Posterior vena cava (tissue), 2 donors: ENCODE measurements at regions not wholly inside any gene's neighbourhood (a gene's known extent, or its start where the extent isn't known, plus 50 kb on each side); places are given as distances from the start of the nearest gene placed in this dataset.

Experiments used
- DNase-seq: peaks from one replicate; pipeline ENCODE4 v3.0.0-alpha.2; 2020; ENCODE audit warnings: low spot score
- intact Hi-C, 2 donors: fragments of 100-400 bp; cut with DNase I; formaldehyde crosslinking; loops; one replicate each; pipeline versions ENCODE4 v1.14.1 to v1.14.2; 2022 to 2023
- donor health status: DM: yes; HTN: yes; CAD: no.
- donor health status: DM: yes; HTN: yes; CAD: no.

DNA sequence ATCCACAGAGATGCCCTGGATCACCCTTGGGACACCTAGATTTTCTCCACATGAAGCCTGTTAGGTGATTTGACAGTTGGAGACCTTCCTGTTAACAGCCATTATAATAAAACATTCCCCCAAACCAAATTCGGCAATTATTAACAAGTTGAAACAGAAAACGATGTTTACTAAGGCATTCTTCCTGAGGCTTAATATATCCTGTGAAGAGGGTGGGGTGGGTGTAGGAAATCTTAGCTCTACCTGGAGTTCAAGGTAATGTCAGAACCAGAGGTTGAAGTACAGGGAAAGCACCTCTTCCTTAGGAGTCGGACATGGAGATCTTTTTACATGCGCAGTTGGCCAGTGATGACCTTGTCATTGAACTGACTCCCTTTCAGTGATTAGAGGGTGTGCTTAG is 143.0 kb downstream of the FGF9 start:
- no peak for DNase-seq
- intact Hi-C loops: no loop called here

GRCh38 chr13:21814604-21815003 is 143.7 kb downstream of the FGF9 start:
- no peak for DNase-seq

DNA sequence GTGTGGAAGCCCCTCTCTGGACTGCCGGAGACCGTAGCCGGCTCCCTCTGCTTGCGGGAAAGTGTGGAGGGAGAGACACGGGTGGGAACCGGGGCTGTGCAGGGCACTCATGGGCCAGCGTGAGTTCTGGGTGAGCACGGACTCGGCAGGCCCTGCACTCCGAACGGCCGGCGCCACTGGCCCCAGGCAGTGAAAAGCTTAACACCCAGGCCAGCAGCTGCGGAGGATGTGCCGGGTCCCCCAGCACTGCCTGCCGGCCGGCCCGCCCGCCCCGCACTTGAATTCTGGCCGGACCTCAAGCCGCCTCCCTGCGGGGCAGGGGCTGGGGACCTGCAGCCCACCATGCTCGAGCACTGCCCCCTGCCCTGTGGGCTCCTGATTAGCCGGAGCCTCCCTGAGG is 147.0 kb downstream of the FGF9 start:
- intact Hi-C loops: no loop called here

More at GRCh38 chr13:21814604-21815003, 143.7 kb downstream of the FGF9 start:
- intact Hi-C loops: no loop called here

GRCh38 chr13:21822029-21822428 is 151.2 kb downstream of the FGF9 start:
- no peak for DNase-seq
- intact Hi-C loops: no loop called here

More for the DNA sequence above, 147.0 kb downstream of the FGF9 start:
- no peak for DNase-seq

DNA sequence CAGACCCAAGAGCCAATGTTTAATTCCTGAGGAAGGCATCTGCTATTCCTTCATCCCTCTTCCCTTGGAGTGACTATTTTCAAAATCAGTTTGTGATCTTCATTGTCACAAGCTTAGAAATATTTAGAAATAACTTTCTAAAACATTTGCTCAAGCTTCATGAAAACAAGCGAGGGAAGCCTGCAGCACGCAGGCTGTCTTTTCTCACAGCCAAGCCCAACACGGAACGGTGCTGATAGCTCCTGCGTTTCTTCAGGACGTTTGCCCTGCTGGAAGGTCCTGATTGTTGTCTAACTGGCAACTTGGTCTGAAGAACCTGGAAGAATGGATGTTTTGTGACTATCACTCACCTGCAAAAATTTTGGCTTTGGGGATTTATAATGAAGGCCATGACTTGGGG is 152.5 kb downstream of the FGF9 start:
- no peak for DNase-seq
- intact Hi-C loops: no loop called here

DNA sequence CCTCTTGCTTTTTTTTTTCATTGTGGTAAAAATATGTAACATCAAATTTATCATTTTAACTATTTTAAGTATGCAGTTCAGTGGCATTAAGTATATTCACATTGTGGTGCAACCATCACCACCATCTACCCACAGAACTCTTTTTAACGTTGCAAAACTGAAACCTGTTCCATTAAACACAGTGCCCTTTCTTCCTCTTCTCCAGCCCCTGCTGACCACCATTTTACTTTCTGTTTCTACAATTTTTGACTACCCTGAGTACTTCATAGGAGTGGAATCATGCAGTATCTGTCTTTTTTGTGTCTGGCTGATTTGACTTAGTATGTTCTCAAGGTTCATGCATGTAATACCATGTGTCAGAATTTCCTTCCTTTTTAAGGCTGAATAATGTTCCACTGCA is 153.1 kb downstream of the FGF9 start:
- DNase-seq: no peak
- intact Hi-C loops: no loop called here

DNA sequence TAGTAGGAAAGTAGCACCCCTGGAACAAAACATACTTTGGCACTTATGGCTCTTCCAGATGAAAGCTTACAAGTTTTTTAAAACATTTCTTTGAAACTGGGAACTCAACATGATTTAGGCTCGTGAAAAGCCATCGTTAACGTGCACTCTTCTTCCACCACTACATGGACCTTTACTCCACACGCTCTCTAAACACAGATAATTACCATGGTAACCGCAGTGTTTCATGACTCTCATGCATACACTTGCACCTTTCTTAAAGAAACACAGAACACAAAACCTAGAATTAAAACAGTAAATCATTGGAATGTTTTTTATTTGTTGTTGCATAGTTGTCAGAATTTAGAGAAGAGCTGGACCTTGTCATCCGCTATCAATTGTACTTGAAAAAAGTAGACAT is 154.3 kb downstream of the FGF9 start:
- no peak for DNase-seq
- intact Hi-C loops: no loop called here

- DNase-seq: no peak
- intact Hi-C loops: no loop called here
These were observed 154.9 kb downstream of the FGF9 start for GRCh38 chr13:21825801-21826200.

- intact Hi-C loops: no loop called here
- DNase-seq: no peak
These were observed 155.5 kb downstream of the FGF9 start for GRCh38 chr13:21826214-21827015.

- DNase-seq: no peak
- intact Hi-C loops: no loop called here
These were observed 160.9 kb downstream of the FGF9 start for GRCh38 chr13:21831654-21832324.

DNA sequence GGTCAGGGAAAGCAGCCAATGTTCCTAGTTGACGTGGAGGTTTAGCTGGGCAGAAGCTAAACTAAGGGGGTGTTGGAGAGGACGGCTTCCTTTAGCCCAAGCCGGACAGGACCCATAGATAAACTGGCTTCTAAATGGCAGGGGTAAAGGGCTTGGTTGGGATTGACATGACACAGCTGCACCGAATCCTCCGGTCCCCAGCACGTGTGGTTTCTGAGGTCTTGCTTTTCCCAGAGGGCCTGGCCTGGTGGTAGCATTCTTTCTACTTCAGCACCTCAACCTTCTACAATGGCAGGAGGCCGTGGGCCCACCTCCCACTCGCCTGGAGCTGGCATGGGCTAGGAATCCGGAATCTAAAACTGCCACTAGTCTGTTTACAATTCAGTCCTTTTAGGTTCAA is 163.0 kb downstream of the FGF9 start:
- DNase-seq: no peak
- intact Hi-C loops: no loop called here

DNA sequence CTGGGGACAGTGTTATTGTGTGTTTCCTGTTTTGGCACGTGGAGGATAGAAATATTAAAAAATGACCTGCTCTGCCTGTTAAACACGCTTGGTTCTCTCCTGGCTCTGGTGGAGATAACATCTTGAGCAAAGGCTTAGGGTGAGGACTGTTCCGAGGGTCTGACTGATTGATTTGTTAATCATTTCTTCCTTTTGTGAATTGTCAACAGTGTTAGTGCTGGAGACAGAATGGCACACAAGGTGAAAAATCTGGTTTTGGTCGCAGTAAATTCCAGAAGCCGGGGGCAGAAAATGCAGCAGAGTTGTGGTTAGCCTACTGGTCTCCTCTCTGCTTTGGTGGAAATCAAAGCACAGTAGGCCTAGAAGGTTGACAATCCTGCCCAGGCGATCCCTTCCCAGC is 163.6 kb downstream of the FGF9 start:
- DNase-seq: no peak
- intact Hi-C loops: no loop called here

DNA sequence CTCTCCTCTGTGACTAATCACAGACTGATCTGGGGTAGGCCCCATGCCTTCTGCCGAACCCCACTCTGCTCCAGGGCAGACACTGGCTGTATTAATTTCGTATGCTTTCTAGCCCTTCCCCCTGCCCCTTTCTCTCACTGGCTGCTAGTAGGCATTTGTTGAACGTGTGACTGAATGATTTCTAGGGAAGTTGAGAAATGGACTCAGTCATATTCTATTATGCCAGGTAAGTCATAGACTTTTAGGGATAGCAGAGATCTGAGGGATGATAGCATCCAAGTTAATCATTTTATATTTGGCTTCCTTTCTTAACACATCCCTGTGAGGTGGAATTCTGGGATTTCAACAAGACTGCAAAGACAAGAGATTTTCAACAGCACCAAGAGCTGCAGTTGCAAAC is 166.4 kb downstream of the FGF9 start:
- DNase-seq: no peak

GRCh38 chr13:21837841-21838551 is 167.1 kb downstream of the FGF9 start:
- intact Hi-C loops: no loop called here
- no peak for DNase-seq

More for the DNA sequence above, 166.4 kb downstream of the FGF9 start:
- intact Hi-C loops: no loop called here

DNA sequence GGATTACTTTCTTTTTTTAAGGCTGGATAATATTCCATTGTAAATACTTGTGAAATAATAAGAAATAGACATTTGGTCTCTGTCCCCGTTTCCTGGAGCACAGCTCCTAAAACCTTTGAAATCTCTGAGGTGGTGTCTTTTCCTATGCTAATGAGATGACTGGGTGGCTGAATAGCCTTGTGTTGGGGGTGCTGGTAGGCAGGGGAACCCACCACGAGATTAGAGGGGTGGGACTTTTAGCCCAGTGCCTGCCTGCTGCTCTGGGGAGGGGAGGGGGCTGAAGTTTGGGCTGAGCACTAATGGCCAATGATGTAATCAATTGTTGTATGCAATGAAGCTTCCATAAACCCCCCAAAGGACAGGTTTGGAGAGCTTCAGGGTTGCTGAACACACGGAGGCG is 175.7 kb downstream of the FGF9 start:
- intact Hi-C loops: no loop called here

DNA sequence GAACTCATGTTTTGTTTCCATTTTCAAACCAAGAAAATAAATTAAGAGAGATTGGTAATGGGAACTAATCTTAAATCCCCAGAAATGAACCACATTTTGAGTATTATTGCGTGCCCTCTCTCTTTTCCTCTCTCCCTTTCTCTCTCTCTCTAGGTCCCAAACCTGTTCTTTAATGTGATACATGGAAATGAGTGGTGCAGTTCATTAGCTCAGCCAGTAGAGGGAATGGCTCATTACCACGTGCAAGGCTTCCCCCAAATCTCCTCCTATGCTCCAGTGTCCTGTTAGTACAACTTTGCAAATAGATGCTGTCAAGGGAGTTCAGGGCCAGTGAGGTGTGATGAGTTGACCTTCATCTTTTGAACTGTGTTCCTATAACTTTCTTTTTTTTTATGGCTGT is 178.4 kb downstream of the FGF9 start:
- intact Hi-C loops: no loop called here
- no peak for DNase-seq

More for the DNA sequence above, 175.7 kb downstream of the FGF9 start:
- no peak for DNase-seq

DNA sequence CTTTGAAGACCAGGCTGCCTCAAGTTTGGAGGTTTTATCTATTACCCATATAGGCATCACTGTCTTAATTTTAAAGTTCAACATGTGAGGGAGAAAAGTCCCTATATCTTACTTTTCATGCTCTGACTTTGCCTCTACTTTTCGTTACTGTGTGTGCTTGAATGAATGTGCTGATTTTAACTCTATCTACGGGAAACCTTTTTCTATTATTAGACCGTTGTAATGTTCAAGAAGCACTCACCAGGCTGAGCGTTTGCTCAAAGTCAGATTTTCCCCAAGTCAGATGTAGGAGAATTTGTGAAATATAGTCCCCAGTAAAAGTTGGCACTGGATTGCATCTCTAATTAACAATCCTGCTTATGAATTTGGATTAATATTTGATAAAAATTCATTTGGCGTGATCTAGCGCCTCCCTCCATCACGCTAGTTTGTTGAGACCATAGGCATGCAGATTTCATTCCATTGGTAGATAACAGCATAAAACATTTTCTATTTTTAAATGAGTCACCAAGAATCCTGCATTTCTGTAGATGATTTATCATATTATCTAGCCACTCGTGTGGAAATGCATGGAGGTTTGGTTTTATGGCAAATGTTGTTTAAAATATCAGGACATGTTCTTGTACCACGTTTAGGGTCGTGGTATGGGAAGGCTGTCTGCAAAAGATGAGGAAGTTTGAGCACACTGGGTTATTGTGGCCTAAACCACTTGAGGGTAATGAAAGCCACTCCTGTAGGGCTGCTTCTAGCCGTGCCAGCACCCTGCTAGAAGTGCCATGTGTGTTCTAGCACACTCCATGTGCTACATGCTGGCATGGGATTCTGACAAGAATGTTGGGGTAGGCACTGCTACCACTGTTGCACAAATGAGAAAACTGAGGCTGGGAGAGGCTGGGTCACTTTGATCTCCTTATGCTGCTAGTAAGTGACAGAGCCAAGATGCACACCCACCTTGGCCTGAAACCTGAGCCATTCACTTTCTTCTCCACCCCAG is 179.4 kb downstream of the FGF9 start:
- intact Hi-C loops: no loop called here
- DNase-seq: no peak

DNA sequence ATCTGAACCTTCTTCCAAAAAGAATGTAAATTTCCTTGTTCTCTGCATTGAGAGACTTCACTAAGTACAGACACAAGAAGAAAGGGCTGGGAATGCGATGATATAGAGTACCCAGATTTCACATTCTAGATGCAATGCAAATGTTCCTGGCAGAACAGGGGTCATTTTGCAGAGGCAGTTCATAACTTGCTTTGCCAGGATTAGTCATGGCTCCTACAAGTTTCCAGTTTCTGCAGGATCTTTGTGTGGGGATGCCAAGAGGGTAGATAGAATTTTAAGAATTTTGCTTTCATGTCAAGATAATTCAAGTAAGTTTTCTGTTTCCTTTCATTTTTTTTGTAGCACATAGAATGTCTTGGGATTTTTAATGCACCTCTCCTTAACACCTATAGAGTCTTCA is 181.2 kb downstream of the FGF9 start:
- DNase-seq: no peak
- intact Hi-C loops: loop anchor here in 1 of 2 donors (2.0 kb wide), 1 partner anchor 47 kb away; no protein-coding TSS in a partner anchor

DNA sequence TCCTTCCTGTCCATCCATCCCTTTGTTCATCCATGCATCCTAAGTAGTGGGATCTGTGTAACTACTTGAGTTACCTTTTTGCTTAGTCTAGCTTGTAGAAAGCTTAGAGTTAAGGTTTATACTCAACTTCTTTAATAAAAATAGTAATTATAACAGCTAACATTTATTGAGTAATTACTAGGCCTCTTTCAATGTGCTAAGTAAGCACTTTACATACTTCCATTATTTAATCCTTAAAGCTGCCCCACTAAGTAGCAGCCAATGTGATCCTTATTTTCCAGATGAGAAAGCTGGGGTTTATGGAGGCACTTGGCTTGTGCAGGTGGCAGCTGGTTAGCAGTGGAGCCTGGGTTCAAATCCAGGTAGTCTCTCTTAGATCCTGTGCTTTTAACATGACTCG is 182.9 kb downstream of the FGF9 start:
- intact Hi-C loops: loop anchor here in 1 of 2 donors (2.0 kb wide), 1 partner anchor 45 kb away; no protein-coding TSS in a partner anchor
- DNase-seq: no peak
